Neural cell (in vitro differentiated cells): ENCODE measurements at regions not wholly inside any gene's neighbourhood (a gene's known extent, or its start where the extent isn't known, plus 50 kb on each side); places are given as distances from the start of the nearest gene placed in this dataset.

Source experiments
- CTCF ChIP-seq: fragments of 450-650 bp; IDR thresholded peaks from 2 replicates; pipeline ENCODE4 v1.5.1; 2014; ENCODE audit warnings: antibody characterized with exemption, mild to moderate bottlenecking, moderate library complexity; ENCODE audit not compliant: poor library complexity, severe bottlenecking
- EP300 ChIP-seq: fragments of 450-650 bp; conservative IDR thresholded peaks from 2 replicates; pipeline ENCODE4 v1.6.1; 2014; ENCODE audit warnings: antibody characterized with exemption, mild to moderate bottlenecking, moderate library complexity; ENCODE audit not compliant: poor library complexity, severe bottlenecking
- POLR2AphosphoS5 ChIP-seq: IDR thresholded peaks from 2 replicates; pipeline ENCODE4 v1.6.1; 2012
- TAF1 ChIP-seq: IDR thresholded peaks from 2 replicates; pipeline ENCODE4 v1.6.1; 2012; ENCODE audit warnings: low read depth

GRCh38 chr15:59764775-59765174 is 75.7 kb upstream of the BNIP2 start:
- no peak for TF ChIP-seq TAF1
- TF ChIP-seq POLR2AphosphoS5: no peak
- TF ChIP-seq EP300: no peak
- no peak for TF ChIP-seq CTCF
